ENCODE measurements at regions not wholly inside any gene's neighbourhood (a gene's known extent, or its start where the extent isn't known, plus 50 kb on each side); places are given as distances from the start of the nearest gene placed in this dataset.
A peak's percentile ranks its signal among the peaks of the same experiment; 100 is the strongest.

DNA sequence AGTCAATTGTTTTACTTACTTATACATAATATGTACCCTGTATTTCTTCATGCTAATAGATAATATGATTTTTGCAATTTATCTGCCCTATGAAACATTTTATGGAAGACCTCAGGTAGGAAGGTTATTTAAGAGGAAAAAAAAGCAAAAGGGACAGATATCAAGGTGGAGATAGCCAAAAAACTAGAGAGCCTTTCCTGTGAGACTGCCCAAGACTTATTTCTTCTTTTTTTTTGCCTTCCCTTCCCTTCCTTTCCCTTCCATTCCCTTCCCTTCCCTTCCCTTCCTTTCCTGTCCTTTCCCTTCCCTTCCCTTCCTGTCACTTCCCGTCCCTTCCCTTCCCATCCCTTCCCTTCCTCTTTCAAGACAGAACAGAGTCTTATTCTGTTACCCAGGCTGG is 80.6 kb upstream of the HMCN1 start:
- Histone ChIP-seq H3K4me3 (replicated peaks; ENCODE audit: insufficient read depth, low read length) (no peak overlapping the region), H3K27me3 (ENCODE audit: insufficient read depth, poor library complexity, severe bottlenecking) (no peaks in the 10 kb centered on the region), H3K27ac (replicated peaks) (no peak overlapping the region)
- no peak for DNase-seq (ENCODE audit: low read depth in 1 of 2, low spot score in 1 of 2)
- TF ChIP-seq GABPA (IDR thresholded peaks at IDR 0.05; ENCODE audit: low read depth) (no peak), POLR2AphosphoS5 (IDR thresholded peaks at IDR 0.05; ENCODE audit: low read depth) (no peak), SPI1 (IDR thresholded peaks at IDR 0.05; ENCODE audit: borderline replicate concordance, low read depth) (no peak)
- TF ChIP-seq, protein P1, sequence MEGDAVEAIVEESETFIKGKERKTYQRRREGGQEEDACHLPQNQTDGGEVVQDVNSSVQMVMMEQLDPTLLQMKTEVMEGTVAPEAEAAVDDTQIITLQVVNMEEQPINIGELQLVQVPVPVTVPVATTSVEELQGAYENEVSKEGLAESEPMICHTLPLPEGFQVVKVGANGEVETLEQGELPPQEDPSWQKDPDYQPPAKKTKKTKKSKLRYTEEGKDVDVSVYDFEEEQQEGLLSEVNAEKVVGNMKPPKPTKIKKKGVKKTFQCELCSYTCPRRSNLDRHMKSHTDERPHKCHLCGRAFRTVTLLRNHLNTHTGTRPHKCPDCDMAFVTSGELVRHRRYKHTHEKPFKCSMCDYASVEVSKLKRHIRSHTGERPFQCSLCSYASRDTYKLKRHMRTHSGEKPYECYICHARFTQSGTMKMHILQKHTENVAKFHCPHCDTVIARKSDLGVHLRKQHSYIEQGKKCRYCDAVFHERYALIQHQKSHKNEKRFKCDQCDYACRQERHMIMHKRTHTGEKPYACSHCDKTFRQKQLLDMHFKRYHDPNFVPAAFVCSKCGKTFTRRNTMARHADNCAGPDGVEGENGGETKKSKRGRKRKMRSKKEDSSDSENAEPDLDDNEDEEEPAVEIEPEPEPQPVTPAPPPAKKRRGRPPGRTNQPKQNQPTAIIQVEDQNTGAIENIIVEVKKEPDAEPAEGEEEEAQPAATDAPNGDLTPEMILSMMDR (IDR thresholded peaks at IDR 0.05; ENCODE audit: insufficient read depth, low read length), result no peak
- TF ChIP-seq, protein P2, sequence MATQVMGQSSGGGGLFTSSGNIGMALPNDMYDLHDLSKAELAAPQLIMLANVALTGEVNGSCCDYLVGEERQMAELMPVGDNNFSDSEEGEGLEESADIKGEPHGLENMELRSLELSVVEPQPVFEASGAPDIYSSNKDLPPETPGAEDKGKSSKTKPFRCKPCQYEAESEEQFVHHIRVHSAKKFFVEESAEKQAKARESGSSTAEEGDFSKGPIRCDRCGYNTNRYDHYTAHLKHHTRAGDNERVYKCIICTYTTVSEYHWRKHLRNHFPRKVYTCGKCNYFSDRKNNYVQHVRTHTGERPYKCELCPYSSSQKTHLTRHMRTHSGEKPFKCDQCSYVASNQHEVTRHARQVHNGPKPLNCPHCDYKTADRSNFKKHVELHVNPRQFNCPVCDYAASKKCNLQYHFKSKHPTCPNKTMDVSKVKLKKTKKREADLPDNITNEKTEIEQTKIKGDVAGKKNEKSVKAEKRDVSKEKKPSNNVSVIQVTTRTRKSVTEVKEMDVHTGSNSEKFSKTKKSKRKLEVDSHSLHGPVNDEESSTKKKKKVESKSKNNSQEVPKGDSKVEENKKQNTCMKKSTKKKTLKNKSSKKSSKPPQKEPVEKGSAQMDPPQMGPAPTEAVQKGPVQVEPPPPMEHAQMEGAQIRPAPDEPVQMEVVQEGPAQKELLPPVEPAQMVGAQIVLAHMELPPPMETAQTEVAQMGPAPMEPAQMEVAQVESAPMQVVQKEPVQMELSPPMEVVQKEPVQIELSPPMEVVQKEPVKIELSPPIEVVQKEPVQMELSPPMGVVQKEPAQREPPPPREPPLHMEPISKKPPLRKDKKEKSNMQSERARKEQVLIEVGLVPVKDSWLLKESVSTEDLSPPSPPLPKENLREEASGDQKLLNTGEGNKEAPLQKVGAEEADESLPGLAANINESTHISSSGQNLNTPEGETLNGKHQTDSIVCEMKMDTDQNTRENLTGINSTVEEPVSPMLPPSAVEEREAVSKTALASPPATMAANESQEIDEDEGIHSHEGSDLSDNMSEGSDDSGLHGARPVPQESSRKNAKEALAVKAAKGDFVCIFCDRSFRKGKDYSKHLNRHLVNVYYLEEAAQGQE (IDR thresholded peaks at IDR 0.05; ENCODE audit: insufficient replicate concordance, low read depth), result no peak

DNA sequence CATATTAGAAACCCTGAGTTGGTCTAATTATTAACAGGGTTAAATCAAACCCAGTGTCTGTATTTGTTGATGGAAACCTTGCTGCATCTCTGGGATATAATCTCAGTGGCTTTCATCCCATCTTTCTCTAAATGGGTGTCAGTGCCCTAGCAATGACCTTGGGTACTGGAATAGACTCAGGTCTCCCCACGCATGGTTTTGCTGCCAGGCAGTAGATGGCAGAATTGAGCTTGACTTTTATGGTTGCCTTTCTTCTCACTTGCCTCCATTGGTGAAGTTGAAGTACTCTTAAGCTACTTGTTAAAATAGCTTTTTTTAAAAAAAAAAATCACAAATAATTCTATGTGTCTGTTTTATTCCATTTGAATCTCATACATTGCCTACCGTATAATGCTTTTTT is 81.8 kb upstream of the HMCN1 start:
- TF ChIP-seq POLR2AphosphoS5 (IDR thresholded peaks at IDR 0.05; ENCODE audit: low read depth) (no peak), GABPA (IDR thresholded peaks at IDR 0.05; ENCODE audit: low read depth) (no peak), SPI1 (IDR thresholded peaks at IDR 0.05; ENCODE audit: borderline replicate concordance, low read depth) (no peak)
- TF ChIP-seq, protein P2 (IDR thresholded peaks at IDR 0.05; ENCODE audit: insufficient replicate concordance, low read depth), result no peak
- TF ChIP-seq, protein P1 (IDR thresholded peaks at IDR 0.05; ENCODE audit: insufficient read depth, low read length), result peak; percentile 29
- Histone ChIP-seq H3K4me3 (replicated peaks; ENCODE audit: insufficient read depth, low read length) (no peak overlapping the region), H3K27ac (replicated peaks) (no peak overlapping the region), H3K27me3 (ENCODE audit: insufficient read depth, poor library complexity, severe bottlenecking) (no peaks in the 10 kb centered on the region)
- DNase-seq (ENCODE audit: low read depth in 1 of 2, low spot score in 1 of 2), result peak in 1 of 2 experiments; percentile 29

DNA sequence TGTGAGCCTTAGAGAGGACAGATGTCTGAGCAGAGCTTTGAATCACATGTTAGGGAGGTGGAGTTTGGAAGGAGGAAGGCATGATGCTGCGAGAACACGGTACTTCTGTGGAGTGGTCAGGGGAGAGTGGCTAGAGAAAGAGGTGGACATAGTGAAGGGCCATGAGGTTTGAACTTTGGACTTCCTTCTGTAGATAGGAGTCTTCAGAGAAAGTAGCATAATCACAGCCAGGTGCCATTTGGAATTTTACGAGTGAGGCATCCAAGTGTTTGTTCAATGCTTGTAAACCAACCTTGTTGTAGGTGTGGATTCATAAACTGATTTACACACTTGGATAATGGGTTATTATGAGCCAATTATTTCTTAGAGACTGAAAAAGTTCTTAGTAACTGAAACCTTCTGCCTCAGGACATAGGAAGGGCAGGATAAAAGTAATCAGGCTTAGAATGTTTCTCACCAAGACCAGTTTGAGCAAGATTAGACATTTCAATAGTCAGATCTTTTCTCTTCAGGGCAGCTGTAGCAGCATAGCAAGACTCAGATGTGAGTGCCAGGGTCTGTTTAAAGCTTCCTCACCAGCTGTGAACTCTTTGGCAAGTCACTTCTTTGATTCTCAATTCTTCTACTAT is 83.5 kb upstream of the HMCN1 start:
- no peak for DNase-seq (ENCODE audit: low read depth in 1 of 2, low spot score in 1 of 2)
- TF ChIP-seq, protein P2 (IDR thresholded peaks at IDR 0.05; ENCODE audit: insufficient replicate concordance, low read depth), result no peak
- TF ChIP-seq POLR2AphosphoS5 (IDR thresholded peaks at IDR 0.05; ENCODE audit: low read depth), result no peak
- TF ChIP-seq, protein P1 (IDR thresholded peaks at IDR 0.05; ENCODE audit: insufficient read depth, low read length), result no peak
- no peak for TF ChIP-seq SPI1 (IDR thresholded peaks at IDR 0.05; ENCODE audit: borderline replicate concordance, low read depth)
- TF ChIP-seq GABPA (IDR thresholded peaks at IDR 0.05; ENCODE audit: low read depth), result no peak
- H3K27ac ChIP-seq (replicated peaks), result no peak overlapping the region
- H3K4me3 ChIP-seq (replicated peaks; ENCODE audit: insufficient read depth, low read length), result no peak overlapping the region
- H3K27me3 ChIP-seq (ENCODE audit: insufficient read depth, poor library complexity, severe bottlenecking), result no peaks in the 10 kb centered on the region

All from HL-60 (cell line).